KMS-11 (cell line): ENCODE measurements at regions not wholly inside any gene's neighbourhood (a gene's known extent, or its start where the extent isn't known, plus 50 kb on each side); places are given as distances from the start of the nearest gene placed in this dataset.

Source experiments
- H2AFZ ChIP-seq: fragments of 200-600 bp; sonication (generic); 2 replicates; pipeline ENCODE4 v1.6.1; 2016; ENCODE audit warnings: antibody characterized with exemption, mixed run types, low read depth
- H3K27ac ChIP-seq: fragments of 200-600 bp; sonication (generic); 2 replicates; pipeline ENCODE4 v1.6.1; 2016; ENCODE audit warnings: mild to moderate bottlenecking, mixed run types
- H3K27me3 ChIP-seq: fragments of 200-600 bp; sonication (generic); 2 replicates; pipeline ENCODE4 v1.6.1; 2017; ENCODE audit warnings: mild to moderate bottlenecking, low read depth, mixed run types, moderate library complexity; ENCODE audit not compliant: insufficient read depth
- H3K36me3 ChIP-seq: fragments of 200-600 bp; sonication (generic); 2 replicates; pipeline ENCODE4 v1.6.1; 2017; ENCODE audit warnings: mild to moderate bottlenecking, mixed run types; ENCODE audit not compliant: insufficient read depth
- H3K4me1 ChIP-seq: fragments of 200-600 bp; sonication (generic); 2 replicates; pipeline ENCODE4 v1.6.1; 2016; ENCODE audit warnings: mild to moderate bottlenecking, low read depth, mixed run types; ENCODE audit not compliant: poor library complexity, severe bottlenecking
- H3K4me2 ChIP-seq: fragments of 200-600 bp; sonication (generic); 2 replicates; pipeline ENCODE4 v1.7.0; 2016; ENCODE audit warnings: mild to moderate bottlenecking, mixed run types
- H3K4me3 ChIP-seq: fragments of 200-600 bp; sonication (generic); IDR thresholded peaks from 2 replicates; pipeline ENCODE4 v1.6.1; 2017; ENCODE audit warnings: low read depth, low read length, mixed read lengths; ENCODE audit not compliant: insufficient read depth
- H3K79me2 ChIP-seq: fragments of 200-600 bp; sonication (generic); 2 replicates; pipeline ENCODE4 v1.6.1; 2016; ENCODE audit warnings: low read depth, mixed run types; ENCODE audit not compliant: insufficient read depth
- H3K9ac ChIP-seq: fragments of 200-600 bp; sonication (generic); 2 replicates; pipeline ENCODE4 v1.6.1; 2016; ENCODE audit warnings: mild to moderate bottlenecking, mixed run types
- H4K20me1 ChIP-seq: fragments of 200-600 bp; sonication (generic); 2 replicates; pipeline ENCODE4 v1.6.1; 2016; ENCODE audit warnings: mild to moderate bottlenecking, mixed run types; ENCODE audit not compliant: insufficient read depth
- CTCF ChIP-seq: fragments of 200-600 bp; sonication (generic); conservative IDR thresholded peaks from 2 replicates; pipeline ENCODE4 v1.6.1; 2017; ENCODE audit warnings: low read depth, mild to moderate bottlenecking, antibody characterized with exemption, low read length, moderate library complexity, mixed read lengths

- Histone ChIP-seq H3K27me3 (no peaks in the 10 kb centered on the region), H3K27ac (no peak overlapping the region), H3K4me1 (no peaks in the 10 kb centered on the region), H3K36me3 (no peaks in the 10 kb centered on the region), H3K79me2 (no peaks in the 10 kb centered on the region), H3K9ac (no peak overlapping the region), H3K4me3 (no peak overlapping the region), H2AFZ (no peak overlapping the region), H3K4me2 (no peak overlapping the region), H4K20me1 (no peaks in the 10 kb centered on the region)
- TF ChIP-seq CTCF, result no peak
Measured at GRCh38 chr14:53520078-53520928, 367.2 kb upstream of the DDHD1 start.

GRCh38 chr14:53519137-53519536 lies 366.0 kb upstream of the DDHD1 start:
- Histone ChIP-seq H3K4me2 (no peak overlapping the region), H3K4me1 (no peaks in the 10 kb centered on the region), H3K4me3 (no peak overlapping the region), H3K36me3 (no peaks in the 10 kb centered on the region), H3K27ac (no peak overlapping the region), H4K20me1 (no peaks in the 10 kb centered on the region), H3K9ac (no peak overlapping the region), H3K27me3 (no peaks in the 10 kb centered on the region), H3K79me2 (no peaks in the 10 kb centered on the region), H2AFZ (no peak overlapping the region)
- TF ChIP-seq CTCF, result no peak

- no peak for TF ChIP-seq CTCF
- no peaks in the 10 kb centered on the region for H3K27me3 ChIP-seq
- no peaks in the 10 kb centered on the region for H3K4me1 ChIP-seq
- H3K36me3 ChIP-seq, result no peaks in the 10 kb centered on the region
- no peak overlapping the region for H2AFZ ChIP-seq
- H3K4me2 ChIP-seq, result no peak overlapping the region
- no peak overlapping the region for H3K9ac ChIP-seq
- H3K79me2 ChIP-seq, result no peaks in the 10 kb centered on the region
- H3K4me3 ChIP-seq, result no peak overlapping the region
- H4K20me1 ChIP-seq, result no peaks in the 10 kb centered on the region
- no peak overlapping the region for H3K27ac ChIP-seq
Measured at GRCh38 chr14:53517270-53517960, 364.3 kb upstream of the DDHD1 start.

GRCh38 chr14:53516261-53516774 lies 363.2 kb upstream of the DDHD1 start:
- H2AFZ ChIP-seq, result no peak overlapping the region
- no peaks in the 10 kb centered on the region for H3K79me2 ChIP-seq
- H3K4me2 ChIP-seq, result no peak overlapping the region
- no peaks in the 10 kb centered on the region for H4K20me1 ChIP-seq
- H3K4me1 ChIP-seq, result no peaks in the 10 kb centered on the region
- no peak for TF ChIP-seq CTCF
- no peak overlapping the region for H3K9ac ChIP-seq
- H3K4me3 ChIP-seq, result no peak overlapping the region
- no peaks in the 10 kb centered on the region for H3K27me3 ChIP-seq
- H3K27ac ChIP-seq, result no peak overlapping the region
- H3K36me3 ChIP-seq, result no peaks in the 10 kb centered on the region
